NCI-H82 (cell line): ENCODE measurements at regions not wholly inside any gene's neighbourhood (a gene's known extent, or its start where the extent isn't known, plus 50 kb on each side); places are given as distances from the start of the nearest gene placed in this dataset.
"Not testable (repeated sequence)": the region's sequence is repeated elsewhere in the genome, so short reads cannot be mapped to it uniquely, and the experiment has no call there.

Experiments used
- DNase-seq: peaks from one replicate; lab custom pipeline; 2025; lab: John Stamatoyannopoulos, UW

- no peak for DNase-seq
These were observed 262.9 kb upstream of the AUTS2 start for GRCh38 chr7:69335331-69335730.

GRCh38 chr7:69336976-69337375 is 261.3 kb upstream of the AUTS2 start:
- no peak for DNase-seq

- no peak for DNase-seq
These were observed 260.1 kb upstream of the AUTS2 start for GRCh38 chr7:69338144-69338543.

GRCh38 chr7:69341288-69341687 is 257.0 kb upstream of the AUTS2 start:
- no peak for DNase-seq

- DNase-seq = no peak
These were observed 256.0 kb upstream of the AUTS2 start for GRCh38 chr7:69342154-69342884.

- DNase-seq = no peak
These were observed 249.0 kb upstream of the AUTS2 start for GRCh38 chr7:69349291-69349690.

GRCh38 chr7:69358163-69358821 is 240.0 kb upstream of the AUTS2 start:
- no peak for DNase-seq

GRCh38 chr7:69359003-69359700 is 239.1 kb upstream of the AUTS2 start:
- DNase-seq = no peak

GRCh38 chr7:69360913-69361312 is 237.4 kb upstream of the AUTS2 start:
- no peak for DNase-seq

GRCh38 chr7:69363136-69363535 is 235.1 kb upstream of the AUTS2 start:
- DNase-seq = no peak

- no peak for DNase-seq
These were observed 233.2 kb upstream of the AUTS2 start for GRCh38 chr7:69364813-69365643.

- no peak for DNase-seq
These were observed 232.6 kb upstream of the AUTS2 start for GRCh38 chr7:69365651-69366192.

GRCh38 chr7:69367780-69368179 is 230.5 kb upstream of the AUTS2 start:
- DNase-seq = peak; percentile 26

GRCh38 chr7:69373171-69374043 is 224.9 kb upstream of the AUTS2 start:
- no peak for DNase-seq

- no peak for DNase-seq
These were observed 224.2 kb upstream of the AUTS2 start for GRCh38 chr7:69374044-69374425.

- DNase-seq = no peak
These were observed 221.1 kb upstream of the AUTS2 start for GRCh38 chr7:69377191-69377590.

- no peak for DNase-seq
These were observed 209.7 kb upstream of the AUTS2 start for GRCh38 chr7:69388452-69389137.

GRCh38 chr7:69389216-69389615 is 209.1 kb upstream of the AUTS2 start:
- DNase-seq = no peak

- DNase-seq = not testable (repeated sequence)
These were observed 204.4 kb upstream of the AUTS2 start for GRCh38 chr7:69393912-69394311.

GRCh38 chr7:69395061-69395714 is 203.1 kb upstream of the AUTS2 start:
- no peak for DNase-seq
